GM19240 (cell line): ENCODE measurements at regions not wholly inside any gene's neighbourhood (a gene's known extent, or its start where the extent isn't known, plus 50 kb on each side); places are given as distances from the start of the nearest gene placed in this dataset.
"Not testable (repeated sequence)": the region's sequence is repeated elsewhere in the genome, so short reads cannot be mapped to it uniquely, and the experiment has no call there.

Experiments used
- DNase-seq: peaks from one replicate; pipeline ENCODE4 v3.0.0; 2011; ENCODE audit warnings: low spot score; ENCODE audit not compliant: insufficient read length

DNA sequence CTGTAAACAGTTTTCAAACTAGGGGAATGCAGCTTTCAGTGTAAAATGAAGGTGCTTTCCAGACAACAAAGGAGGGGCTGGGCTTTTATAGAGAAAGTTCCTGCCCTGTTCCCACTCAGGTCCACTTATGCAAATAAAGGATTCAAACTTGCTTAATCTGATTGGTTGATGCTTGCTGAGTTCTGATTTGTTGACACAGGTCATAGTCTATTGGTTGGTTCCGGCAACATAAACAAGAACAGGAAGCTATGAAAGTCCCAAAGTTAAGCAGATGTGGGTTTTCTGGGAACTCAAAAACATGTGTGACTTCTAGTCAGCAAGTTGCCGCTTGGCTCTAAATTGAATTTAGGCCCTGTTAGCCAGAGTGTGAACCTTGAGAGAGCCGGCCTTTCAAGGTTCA, 194.2 kb upstream of the SVIL start:
- DNase-seq: no peak

DNA sequence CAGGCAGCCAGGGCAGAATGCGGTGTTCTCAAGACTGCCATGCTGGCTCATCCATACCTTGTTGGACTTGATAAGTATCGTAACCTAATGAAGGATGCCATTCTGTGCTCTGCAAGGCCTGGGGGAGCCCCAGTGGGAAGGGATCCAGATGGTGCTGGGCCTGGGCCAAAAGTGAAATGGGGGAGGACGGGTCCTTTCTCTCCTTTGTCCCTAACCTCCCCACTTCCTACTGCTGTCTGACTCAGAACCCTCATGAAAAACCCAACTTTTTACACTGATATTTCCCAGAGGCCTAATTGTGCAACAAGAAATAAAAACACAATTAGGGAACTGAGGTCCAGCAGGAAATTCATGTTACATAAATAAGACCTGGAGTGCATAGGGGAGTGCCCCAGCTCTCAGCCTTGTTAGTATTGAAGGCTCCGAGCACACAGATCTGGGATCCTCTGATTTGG, 193.7 kb upstream of the SVIL start:
- DNase-seq: no peak

DNA sequence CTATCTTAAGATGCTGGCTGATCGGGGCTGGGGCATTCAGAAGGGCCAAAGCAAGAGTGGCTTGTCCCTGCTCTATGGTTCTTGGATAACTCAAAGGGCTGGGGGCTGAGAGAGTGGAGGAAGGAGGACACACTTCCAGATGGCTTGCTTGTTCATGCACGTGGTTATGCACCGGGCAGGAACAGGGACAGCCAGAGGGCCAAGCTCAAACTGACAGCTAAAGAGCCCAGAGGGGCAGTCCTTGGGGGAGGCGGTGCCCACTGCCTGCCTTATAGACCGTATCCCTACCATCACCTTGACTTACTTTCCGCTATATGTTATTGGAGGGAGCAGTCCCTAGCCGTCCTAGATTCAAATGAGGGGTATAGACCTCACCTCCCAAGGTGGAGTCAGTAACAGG, 192.7 kb upstream of the SVIL start:
- no peak for DNase-seq

DNA sequence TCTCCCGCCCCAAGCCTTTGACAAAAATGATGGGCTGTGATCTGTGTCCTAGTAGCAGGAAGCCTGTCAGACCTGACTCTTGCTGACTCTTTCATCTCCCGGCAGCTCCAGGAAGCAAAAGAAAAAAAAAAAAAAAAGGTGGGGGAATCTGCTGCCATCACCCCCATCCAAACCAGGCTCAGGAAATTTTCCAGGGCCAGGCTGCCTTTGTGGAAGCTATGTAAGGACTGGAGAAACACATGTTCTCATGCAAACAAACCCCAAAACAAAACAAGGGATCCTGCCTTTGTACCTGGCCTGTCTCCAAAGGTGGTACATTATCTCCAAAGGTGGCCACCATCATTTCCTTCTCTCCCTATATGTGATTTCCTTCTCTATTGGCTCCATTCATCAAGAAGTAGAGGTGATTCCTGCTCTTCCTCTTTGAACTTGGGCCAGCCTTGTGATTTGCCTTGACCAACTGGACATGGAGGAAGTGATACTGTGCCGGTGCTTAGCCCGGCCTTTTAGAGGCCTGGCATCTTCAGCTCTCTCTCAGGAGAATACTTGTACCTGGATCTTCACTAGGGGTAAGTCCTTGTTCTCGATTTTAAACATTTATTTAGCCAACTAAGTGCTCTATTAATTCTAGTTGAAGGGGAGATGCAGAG, 192.2 kb upstream of the SVIL start:
- no peak for DNase-seq

DNA sequence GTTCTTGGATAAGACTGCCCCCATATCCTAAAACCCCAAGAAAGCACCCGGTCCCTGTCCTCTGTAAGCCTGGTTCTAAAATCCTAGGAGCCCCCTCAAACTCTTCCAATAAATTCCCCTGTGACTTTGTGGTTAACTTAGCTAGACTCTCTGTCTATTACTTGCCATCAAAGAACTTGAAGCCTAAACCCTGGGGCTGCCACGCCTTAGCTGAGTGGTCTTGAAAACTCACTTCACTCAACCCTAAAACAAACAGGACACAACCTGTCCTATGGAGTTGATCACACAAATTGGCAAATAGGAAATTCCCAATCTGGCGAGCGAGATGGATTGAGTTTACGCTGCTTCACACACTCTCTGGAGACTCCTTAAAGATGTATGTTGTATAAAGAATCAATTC, 191.4 kb upstream of the SVIL start:
- no peak for DNase-seq

DNA sequence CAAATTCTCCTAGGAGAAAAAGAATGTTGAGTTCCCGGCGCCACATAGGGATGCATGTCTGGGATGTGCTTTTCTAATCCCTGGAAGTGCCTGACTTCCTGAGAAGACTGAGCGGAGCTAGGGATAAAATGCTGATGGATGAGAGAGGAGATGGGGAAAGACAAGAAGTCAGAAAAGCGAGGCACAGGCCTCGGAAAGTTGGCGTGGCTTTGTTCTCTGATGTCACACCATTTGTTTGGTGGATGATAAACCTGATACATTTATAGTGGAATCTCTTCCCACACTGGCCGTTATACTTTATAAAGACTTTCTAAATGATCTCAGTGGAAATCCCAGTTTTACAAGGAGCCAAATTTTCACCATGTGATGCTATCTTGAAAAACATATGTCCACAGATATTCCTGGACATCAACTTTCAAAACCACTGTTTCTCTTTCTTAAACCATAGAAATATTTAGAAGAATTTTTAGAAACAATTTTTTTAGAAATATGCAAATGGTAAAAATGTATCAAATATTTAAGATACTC, 188.8 kb upstream of the SVIL start:
- DNase-seq: no peak

DNA sequence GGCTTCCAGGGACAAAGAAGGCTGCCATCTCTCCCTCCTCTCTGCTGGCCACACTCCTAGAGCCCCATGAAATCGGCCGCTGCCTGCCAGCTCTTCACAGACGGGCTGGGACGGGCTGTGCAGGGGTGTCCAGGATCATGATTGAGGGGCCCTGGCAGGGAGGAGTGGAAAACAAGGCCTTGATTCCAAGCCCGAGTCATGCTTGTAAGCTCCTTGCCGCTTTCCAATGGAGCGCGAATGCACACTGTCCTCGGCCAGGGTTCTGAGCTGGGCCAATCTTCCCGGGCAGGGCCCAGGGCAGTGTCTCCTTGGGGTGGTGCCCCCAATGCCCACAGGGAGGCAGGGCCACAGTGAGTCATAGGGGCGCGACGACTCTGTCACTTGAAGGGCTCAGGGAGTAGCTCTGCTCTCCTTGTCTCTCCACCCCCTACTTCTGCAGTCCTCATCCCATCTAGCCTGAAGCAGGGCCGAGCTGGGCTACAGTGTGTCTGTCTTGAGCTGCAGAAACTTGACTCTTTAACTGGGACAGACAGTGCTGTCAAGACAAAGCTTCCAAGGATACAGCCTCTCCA, 186.2 kb upstream of the SVIL start:
- DNase-seq: no peak

DNA sequence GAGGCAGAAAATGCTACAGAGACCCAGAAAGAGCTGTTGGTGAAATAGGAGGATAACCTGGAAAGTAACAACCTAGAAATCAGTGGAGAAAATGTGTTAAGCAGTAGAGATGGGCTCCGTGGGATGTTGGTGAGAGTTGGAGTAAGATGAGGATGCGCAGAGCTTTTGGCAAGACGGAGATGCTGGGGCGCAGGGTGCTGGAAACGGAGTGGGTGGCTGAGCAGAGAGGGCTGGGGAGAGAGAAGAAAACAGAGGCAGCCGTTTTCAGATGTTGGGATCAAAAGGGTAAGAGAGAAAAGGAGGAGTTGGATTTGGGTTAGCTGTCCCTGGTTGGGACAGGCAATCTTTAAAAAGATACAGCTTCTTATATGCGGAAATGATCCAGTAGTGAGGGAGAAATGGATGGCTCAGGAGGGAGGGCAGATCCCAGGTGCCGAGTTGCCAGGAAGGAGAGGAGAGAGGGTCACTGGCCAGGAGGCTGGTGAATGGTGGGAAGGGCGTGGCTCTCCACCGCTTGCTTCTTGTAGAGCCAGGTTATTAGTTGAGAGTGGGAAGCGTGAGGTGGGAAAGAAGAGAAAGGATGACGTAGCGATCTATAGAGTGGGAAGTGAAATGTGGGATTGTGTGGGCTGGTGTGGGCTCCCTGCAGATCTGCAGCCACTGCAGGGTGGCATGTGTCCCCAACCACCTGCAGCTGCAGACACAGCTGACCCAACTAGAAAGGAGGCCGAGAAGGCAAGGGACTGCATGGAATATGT, 182.2 kb upstream of the SVIL start:
- DNase-seq: no peak

DNA sequence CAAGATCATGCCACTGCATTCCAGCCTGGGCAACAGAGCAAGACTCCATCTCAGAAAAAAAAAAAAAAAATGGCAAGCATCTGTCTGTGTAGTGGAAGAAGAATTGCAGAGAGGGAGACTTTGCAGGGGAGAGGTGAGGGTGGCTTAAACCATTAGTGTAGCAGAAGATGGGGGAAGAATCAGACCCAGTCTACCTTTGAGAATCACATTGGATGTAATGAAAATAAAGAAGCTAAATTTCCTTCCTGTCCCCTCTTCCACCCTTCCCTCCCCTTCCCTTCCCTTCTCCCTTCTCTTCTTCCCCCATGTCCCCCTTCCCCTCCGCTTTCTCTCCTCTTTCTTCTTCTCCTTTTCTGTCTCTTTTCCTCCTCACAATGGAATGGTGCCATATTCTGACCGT, 180.8 kb upstream of the SVIL start:
- no peak for DNase-seq

DNA sequence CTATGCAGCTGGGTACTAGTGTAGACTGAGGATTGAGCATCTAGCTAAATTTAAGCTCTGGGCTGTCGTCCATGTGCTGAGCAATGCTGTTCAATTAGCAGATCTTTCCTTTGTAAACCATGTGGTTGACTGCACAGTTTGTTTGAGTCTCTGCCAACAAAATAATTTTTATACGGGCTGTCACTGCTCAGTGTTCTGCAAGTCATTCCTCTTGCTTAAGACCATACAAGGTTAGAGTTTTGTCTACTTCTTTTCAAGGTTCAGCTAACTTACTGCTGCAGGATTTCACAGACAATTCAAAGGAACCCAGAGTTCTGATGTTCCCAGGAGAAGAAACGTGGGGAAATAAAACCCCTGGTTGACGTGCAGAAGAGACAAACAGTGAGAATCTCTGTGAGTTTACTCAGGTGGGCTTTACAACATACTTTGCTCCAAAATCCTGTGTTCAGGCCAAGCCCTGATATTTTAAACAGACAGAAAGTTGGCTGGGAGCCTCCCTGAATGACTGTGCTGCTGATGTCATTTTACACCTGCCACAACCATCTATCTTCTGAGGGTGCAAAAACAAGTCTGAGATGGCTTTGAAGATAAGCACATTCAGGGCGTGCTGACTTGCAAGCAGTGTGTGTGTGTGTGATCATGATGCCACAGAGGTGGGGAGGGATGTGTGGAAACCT, 177.1 kb upstream of the SVIL start:
- DNase-seq: no peak

DNA sequence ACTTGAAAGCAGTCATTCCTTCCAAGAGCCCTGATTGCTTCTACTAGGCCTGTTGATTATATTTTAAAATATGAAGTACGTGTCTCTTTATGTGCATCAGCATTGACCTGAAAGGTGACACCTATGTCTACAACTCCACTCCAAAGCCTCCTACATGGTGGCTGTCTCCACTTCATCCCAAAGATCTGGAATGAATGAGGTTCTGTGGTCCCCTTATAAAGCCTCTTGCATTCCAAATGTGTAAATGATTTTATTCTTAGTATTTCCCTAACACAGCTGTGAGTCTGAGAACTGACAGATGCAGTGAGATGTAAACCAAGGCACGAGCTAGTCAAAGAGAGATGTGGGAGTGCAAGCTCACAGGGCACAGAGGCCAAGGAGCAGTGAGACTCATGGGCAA, 176.0 kb upstream of the SVIL start:
- DNase-seq: no peak

DNA sequence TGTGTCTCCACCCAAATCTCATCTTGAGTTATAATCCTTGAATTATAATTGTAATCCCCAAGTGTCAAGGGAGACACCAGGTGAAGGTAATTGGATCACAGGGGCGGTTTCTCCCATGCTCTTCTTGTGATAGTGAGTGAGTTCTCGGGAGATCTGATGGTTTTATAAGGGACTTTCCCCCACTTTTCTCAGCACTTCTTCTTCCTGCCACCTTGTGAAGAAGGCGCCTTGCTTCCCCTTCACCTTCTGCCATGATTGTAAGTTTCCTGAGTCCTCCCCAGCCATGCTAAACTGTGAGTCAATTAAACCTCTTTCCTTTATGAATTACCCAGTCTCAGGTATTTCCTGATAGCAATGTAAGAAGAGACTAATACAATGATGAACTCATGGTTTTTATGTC, 175.5 kb upstream of the SVIL start:
- DNase-seq: not testable (repeated sequence)

DNA sequence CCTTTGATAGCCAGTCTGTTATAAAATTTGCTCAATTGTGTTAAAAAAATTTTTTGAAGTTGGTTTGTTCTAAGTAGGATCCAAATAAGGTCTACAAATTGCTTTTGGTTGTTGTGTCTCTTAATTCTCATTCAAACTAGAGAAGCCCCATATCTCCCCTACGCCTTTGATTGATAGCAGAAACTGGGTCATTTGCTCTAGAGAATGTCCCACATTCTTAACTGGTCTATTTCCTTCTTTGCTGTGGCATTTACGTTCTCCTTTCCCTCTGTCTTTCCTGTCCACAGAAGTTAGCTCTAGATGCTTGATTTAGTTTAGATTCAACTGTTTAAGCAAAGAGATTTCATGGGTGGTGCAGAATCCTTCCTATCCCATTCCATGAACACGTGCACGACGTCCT, 174.6 kb upstream of the SVIL start:
- no peak for DNase-seq

DNA sequence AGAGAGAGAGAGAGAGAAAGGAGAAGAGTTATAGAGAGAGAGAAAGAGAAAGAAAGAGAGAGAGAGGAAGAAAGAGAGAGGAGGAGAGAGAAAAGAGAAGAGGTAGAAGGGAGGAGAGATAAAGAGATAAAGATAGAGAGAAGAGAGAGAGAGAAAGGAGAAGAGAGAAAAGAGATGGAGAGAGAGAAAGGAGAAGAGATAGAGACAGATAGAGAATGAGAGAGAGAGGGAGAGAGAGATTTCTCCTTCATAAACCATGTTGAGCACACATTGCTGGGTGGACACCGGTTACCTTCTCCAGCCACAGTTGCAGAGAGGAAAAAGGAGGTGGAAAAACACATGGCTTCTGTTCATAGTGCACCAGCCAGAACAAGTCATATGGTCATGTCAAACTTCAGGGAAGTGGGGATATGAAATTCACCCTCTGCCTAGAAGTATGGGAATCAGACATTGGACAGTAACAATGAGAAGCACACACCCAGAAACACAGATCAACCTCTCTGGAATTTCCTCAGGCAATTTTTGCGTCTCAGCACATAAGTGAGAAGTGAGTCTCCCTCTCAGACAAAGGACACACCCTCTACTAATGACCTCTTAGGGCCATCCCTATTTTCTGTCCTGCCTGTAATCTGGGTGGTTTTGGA, 172.5 kb upstream of the SVIL start:
- DNase-seq: no peak

DNA sequence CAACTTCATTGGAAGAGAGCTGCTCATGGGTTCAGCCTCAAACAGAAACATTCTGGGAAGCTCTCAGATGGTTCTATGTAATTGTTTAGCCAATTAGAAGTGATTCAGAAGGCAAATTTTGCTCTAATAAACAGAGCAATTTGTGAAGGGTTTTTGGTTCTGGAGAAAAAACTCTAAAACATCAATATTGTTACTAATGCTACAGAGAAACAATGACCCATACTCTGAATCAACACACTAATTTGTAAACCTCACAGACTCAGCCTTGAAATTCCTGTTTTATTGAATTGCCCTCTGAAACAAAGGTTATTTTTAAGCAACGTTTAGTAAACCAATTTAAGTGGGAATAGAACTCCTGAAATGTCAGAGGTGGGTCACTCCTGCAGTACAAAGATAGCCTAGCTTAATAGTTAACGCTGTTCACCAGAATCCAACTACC, 171.6 kb upstream of the SVIL start:
- no peak for DNase-seq

DNA sequence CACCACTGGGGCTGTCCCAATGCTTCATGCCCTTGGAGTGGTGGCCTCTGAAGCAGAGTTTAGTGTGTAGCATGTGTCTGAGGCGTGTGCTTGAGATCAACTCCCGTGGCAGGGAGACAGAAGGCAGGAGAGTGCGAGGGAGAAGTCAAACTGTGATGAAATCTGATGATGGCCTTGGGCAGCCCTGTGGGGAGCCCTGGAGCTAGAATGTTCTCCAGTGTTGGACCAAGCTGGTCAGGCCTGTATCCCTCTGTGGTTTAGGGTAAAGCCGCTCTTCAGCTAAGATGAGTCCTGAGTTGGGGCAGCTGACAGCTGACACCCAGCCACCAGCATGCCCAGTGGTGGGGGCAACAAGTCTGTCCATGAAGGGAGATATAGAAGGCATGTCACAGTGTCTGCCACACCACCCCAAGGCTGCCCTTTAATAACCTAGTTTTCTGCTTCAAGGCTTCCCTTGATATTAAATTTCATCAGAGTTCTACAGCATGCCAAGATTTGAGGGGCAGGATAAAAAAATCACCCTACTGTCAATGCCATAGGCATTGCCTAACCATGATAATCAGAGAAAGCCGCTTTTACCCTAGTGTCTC, 170.5 kb upstream of the SVIL start:
- no peak for DNase-seq

DNA sequence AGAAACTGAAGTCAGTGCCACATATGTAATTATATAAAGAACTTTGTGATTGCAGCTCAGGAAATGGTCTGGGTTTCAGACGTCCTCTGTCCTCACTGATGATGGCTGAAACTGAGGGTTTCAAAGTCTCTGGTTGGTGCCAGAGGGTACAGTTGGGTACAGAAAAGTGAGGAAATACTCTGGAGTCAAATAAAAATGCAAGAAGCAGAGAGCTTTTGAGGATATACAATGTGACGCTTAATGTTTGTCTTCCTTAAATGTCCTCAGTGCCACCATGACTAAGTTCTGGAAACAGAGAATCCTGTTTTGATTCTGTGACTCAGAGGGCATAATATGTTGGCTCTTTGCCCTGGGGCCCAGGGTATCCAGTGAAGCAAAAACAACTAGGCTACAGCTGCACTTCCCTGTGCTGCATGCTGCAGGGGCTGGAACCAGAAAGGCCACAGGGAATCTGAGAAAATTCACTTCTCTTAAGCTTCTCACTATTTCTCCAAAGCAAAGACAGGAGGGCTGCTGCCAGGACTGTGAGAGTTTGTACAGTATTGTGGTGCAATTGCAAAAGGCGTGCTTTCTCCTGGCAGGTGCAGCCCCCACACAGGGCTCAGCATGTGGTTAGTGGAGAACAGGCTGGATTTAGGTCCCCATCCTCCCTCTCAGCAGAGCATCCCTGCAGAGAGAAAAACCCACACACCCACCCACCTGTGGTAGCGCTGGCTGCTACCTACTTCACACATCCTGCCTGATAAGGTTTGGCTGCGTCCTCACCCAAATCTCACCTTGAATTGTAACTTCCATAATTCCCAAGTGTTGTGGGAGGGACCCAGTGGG, 169.5 kb upstream of the SVIL start:
- no peak for DNase-seq

DNA sequence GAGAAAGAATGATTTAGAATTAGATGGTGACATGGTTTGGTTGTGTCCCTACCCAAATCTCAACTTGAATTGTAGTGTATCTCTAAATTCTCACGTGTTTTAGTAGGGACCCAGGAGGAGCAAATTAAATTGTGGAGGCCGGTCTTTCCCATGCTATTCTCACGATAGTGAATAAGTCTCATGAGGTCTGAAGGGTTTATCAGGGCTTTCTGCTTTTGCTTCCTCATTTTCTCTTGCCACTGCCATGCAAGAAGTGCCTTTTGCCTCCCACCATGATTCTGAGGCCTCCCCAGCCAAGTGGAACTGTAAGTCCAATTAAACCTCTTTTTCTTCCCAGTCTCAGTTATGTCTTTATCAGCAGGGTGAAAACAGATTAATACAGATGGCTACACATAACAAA, 167.4 kb upstream of the SVIL start:
- no peak for DNase-seq

DNA sequence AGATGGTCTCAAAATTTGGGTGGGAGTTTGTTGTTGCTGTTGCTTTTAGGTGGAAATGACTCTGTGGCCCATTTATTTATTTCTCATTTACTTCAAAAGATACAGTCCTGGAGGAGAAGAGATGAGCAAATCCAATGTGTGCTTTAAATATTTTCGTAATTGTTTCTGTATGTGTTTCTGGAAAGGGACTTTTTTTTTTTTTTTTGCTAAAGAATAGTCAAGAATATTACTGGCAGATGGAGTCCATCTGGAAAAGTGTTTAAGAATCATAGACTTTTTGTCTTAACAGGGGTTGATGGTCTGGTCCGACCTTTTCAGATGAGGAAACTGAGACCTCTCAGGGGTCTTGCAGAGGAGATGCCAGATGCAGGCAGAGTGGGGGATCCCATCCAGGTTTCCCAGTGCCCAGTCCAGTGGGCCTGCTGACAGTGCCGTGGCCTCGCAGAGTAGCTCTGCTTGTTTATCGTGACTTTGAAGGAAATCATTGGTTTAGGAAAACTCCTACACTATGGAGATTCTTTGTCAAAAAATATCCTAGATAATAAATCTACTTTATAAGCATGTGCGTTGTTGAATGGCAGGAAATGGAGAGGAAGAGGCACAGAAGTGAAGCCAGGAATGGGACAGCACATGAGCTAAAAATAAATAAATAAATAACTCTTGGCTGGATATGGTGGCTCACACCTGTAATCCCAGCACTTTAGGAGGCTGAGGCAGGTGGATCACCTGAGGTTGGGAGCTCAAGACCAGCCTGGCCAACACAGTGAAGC, 164.3 kb upstream of the SVIL start:
- no peak for DNase-seq
